ENCODE measurements at regions not wholly inside any gene's neighbourhood (a gene's known extent, or its start where the extent isn't known, plus 50 kb on each side); places are given as distances from the start of the nearest gene placed in this dataset.

DNA sequence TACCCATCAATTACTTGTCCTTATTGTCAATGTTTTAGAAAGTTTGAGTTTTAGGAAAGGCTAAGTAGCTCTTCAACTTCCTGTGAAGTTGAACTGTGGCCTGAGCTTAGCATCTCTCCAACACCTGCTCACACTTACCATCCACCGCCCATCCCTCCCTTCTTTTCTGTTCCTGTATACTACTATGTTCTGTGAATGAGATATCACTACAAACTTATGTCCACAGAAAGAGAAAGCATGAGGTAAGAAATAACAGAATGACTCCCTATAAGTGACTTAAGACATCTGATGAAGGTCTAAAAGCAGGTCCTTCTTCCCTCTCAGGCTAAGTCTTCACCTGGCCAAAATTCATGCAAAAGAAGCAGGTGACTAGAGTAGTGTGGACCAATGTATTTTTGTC lies 246.3 kb upstream of the PREP start:
- no peak for DNase-seq (ENCODE audit: low read depth)

DNA sequence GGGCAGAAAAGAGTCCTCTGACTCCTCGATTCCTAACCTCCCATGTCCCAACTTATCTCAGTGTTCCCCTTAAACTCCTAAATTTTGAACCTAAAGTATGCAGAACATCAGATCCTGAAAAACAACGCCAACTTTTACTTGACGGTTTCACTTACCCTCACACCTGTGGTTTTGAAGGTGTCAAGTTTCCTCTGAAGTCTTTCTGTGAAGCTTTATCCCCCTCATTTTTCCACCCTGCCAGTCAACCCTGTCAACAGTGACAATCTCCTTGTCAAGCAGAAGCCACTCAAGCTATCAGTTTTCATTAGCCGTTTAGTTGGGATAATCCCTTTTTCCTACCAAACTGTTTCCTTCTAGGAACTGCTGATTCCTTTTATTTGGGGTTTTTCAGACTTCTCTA lies 245.4 kb upstream of the PREP start:
- no peak for DNase-seq (ENCODE audit: low read depth)

DNA sequence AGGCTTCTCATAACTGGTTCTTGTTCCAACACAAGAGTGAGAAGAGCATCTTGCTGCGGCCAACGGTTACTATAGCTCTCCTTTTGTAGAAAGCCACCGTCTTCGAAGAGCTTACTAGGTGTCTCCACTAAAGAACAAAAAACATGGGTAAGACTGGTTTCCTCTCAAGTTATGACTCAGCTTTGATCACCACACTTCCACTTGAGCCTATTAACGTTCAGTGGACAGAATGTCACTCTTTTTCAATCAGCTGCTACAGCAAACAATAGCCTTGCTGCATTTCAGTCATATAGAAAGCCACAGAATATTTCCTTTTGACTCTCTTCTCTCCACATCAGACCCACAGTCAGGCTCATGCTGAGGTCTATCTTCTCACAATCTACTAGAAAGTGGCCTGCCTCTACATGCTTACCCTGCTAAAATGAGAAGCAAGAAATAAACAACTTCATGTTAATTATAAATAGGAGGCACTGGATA lies 243.5 kb upstream of the PREP start:
- DNase-seq (ENCODE audit: low read depth) = no peak

DNA sequence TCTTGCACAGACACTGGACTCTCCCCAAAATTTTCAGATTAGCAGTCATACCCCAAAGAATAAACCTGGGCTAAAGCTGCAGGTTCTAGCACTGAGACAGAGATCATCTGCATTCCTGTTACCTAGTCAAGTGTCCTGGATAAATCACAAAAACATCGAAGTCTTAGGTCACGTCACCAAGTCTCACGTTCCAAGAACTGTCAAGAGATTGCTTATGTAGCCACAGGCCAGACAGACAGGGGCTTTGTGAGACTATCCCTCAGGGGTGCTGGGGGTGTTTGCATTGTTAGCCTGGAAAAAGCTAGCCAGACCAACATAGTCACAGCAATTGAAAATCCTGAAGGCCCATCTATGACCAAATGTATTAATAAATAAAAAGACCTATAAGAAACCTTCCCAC lies 243.1 kb upstream of the PREP start:
- no peak for DNase-seq (ENCODE audit: low read depth)

DNA sequence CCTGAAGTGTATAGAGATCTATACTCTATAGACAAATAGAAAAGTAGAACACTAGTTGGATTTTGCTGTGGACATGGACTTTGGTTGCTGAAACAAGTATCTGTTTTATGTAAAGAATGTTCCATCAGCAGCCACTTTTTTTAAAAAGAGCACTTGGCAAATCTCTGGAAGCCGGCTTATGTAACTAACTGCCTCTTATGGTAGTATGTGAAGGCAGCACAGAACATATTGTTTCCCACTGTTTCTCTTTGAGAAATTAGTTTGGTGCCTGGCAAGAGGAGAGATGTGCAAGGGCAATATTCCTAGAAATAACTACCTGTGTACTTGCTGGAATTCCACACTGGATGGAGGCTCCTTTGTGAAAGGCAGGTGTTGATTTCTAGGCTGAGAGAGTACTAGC lies 242.3 kb upstream of the PREP start:
- no peak for DNase-seq (ENCODE audit: low read depth)

DNA sequence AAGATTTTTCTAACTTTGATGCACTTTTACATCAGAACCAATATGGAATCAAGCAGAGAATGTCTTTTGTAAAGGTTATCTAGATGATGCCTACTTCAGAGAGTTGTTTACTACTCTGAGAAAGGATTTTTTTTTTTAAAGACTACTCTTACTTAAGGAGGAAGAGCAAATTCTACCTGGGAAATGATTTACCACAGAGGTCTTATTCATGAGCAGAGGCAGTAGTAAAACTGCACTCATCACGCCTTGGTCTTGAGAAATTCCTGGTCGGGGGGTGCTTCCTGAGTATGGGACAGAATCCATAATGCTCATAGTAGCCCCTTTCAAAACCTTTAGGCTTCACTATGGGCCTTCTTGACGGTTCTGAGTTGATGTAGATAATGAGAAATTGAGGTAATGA lies 241.8 kb upstream of the PREP start:
- DNase-seq (ENCODE audit: low read depth) = no peak

DNA sequence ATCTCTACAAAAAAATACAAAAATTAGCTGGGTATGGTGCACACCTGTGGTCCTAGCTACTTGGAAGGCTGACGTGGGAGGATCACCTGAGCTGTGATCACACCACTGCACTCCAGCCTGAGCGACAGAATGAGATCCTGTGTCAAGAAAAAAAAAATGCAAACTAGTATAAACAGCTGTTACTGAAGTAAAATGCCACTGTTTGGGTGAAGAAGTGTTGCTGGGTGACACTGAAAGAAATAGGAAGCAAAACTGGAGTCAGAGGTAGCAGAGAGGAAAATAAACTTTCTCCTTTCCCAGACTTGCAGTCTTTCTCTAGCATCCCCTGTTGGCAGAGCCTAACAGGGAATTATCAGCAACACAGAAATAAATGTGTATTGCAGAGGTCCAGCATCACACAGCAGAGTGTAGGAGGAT lies 241.2 kb upstream of the PREP start:
- DNase-seq (ENCODE audit: low read depth) = no peak

DNA sequence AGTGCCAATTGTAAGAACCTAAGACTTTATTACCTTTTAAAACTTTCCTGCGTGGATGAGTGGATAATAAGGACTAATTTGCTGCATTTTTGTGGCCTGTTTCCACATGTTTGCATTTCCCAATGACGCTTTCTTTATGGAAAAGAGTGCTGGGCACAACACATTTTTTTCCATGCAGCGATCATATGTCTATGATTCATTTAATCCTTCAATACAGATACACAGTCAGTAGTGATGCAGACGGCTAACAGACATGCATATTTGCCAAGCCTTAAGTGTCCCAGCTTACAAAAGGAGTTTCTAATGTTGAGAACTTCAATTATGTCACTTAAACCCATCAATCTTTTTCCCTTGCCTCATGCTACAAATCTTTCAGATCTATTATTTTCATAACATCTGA lies 239.8 kb upstream of the PREP start:
- DNase-seq (ENCODE audit: low read depth) = no peak

DNA sequence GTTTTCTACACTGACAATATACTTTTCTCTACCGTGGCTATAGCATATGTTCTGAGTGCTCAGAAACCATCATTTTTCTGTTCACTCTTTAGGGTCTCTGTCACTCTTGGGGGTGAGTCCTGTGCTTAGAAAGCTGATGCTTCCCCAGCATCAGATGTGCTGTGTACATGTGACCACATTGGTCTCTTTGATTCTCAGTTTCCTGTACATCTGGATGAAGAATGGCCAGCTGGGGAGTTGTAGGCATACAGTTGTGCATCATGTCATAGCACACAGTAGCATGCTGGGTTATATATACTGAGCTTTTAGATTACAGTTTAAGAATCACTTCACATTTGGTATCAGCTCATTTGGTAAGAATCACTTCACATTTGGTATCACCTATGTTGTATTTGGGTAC lies 238.6 kb upstream of the PREP start:
- no peak for DNase-seq (ENCODE audit: low read depth)

DNA sequence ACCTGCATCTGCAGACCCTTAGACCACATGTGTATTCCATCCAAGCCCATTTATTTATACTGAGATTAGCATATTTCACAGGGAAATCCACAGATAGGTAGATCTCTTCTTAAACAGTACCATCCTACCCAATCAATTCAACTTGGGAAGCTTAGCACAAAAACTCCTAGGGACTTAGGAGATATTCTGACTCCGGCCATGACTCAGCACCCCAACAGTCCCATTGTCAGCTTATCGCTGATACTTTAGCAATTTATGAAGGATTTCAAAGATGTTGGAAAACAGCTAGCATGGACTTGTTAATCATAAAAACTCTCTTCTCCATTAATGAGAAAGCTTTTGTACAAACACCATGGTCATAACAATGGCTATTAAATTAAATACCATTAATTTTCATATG lies 236.2 kb upstream of the PREP start:
- DNase-seq (ENCODE audit: low read depth) = no peak

DNA sequence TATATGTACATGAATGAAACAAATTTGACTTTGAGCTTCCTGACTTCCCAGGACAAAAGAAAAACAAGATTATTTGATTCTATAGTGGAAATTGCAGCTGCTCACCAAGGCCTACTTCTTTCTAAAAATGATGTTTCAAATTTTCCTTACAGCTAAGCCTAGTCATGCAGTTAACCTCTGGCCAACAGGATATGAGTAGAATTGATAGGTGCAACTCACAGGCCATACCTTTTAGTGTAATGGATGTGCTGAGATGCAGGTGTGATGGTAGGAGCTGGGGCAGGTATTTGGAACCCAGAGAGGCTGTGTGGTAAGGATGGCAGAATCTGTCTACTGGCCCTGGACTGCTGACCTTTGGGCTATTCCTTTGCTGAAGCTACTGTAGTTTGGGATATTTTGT lies 230.9 kb upstream of the PREP start:
- DNase-seq (ENCODE audit: low read depth) = no peak

DNA sequence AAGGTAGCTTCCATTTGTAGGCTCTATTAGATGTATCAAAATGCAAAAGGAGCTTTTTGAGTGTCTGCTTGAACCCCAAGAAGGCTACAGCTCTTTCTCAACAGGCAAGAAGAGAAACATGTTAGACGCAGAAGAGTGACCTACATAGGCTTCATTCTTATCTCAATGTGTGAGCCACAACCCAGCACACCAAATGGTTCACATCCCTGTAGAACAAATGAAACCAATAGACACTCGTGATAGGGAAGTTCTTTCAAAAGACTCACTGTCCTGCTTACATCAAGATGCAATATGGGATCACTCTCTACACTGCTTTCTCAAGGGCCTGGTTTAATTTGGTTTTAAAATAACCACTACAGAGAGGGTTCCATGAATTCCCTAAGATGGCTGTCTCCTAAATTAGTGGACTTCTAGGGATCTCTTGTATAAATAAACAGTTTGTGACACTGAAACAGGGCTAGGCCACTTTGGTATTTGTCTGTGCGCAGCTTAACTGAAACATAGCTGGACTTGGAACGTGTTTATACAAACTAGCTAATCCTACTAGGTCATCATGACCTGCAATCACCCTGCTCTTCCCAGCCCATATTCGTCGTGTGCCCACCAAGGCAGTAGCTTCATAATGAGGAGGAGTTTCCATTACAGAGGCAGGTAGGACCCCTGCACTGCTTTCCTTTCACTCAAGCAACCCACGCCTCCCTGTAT lies 225.4 kb upstream of the PREP start:
- DNase-seq (ENCODE audit: low read depth) = no peak

DNA sequence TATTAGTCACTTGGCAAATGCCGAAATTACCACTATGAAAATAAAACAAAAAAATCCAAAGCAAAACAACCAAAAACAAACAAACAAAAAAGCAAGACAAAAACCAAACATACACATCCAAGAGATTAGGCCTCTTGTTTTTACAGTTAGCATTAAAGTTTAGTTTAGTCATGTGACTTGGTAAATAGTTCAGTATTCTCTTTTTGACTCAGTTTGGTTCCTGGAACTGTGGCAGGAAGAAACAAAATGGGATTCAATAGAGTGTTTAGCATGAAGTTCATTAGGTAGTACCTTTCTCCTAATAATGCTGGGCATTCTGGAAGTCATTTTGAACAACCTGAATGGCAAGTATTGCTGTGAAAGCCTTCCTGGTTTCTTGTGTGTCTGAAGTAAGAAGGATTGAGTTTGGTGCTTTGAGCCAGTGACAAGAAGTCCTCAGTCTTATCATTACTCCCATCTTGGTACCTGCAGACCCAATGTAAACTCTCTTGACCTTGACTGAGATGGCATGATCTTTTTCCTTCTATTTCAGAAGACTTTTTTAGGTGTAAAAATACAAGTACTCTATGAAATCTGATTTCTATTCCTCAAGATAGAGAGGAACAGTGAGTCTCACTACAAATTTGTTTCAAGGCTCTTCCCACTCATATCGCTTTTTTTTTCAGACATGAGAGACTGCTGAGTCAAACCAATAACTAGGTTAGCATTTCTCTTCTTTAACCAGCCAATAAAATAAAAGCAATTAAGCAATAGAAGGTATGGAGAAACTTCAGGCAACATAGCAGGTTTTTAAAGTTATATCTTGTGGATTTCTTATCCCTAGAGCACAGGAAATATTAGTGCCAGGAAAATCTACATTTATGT lies 223.6 kb upstream of the PREP start:
- no peak for DNase-seq (ENCODE audit: low read depth)

DNA sequence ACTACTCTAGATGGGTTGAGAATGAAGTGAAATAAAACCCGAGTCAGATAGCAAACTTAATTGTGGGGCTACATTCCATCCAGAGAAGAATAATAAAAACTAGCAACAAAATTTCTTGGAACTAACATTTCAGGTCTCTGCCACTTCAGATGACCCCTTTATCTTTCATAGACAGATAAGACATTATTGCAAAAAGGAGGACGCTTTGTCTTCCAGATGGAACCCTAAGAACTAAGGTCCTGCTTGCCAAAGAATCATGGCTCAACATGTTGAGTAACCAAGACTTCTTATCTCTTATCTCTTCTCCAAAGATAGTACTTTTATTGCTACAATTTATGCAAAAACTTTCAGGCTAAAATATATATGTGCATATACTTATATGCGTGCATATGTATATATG lies 221.1 kb upstream of the PREP start:
- no peak for DNase-seq (ENCODE audit: low read depth)

DNA sequence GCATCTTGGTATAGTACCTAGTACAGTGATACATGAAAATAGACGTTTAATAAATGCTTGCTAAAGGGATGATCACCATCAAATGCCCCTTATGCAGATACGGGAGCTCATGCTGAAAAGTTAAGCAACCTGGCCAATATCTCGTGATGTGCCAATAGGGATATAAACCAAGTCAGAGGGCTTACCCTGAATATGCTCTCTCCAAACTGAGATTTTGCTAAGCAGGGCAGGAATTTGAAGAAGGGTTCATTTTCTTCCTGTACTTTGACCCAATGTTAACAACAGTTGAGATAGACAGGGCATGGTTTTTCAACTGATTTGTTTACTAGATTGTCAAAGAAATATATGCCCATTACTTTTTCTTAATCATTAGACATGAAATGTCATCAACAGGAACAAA lies 219.3 kb upstream of the PREP start:
- DNase-seq (ENCODE audit: low read depth) = no peak

DNA sequence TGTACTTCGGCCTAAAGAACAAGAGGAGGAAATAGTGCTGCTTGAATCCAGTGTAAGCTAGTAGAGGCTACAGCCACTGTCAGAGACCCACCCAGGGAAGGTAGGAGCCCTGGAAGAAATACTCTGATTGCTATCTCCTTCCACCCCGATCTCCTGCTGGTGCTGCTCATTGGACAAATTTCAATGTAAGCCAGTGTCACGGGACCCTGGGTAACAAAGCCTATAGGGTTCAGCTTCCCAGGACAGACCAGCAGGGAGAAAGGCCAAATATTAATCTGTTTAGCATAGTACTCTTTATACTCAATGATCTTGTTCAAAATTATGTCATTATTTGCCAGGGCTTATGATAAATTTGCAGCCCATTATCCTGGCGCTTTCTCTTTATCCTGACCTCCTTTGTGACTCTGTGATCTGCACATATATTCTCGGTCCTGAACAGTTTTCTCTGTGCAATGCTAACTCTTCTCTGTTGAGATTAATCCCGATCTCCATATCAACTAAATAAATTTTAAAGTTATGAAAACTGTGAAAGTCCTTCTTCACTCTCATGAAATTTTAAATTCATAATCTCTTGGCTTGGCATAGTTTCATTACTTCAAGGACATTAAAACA lies 218.8 kb upstream of the PREP start:
- DNase-seq (ENCODE audit: low read depth) = no peak

DNA sequence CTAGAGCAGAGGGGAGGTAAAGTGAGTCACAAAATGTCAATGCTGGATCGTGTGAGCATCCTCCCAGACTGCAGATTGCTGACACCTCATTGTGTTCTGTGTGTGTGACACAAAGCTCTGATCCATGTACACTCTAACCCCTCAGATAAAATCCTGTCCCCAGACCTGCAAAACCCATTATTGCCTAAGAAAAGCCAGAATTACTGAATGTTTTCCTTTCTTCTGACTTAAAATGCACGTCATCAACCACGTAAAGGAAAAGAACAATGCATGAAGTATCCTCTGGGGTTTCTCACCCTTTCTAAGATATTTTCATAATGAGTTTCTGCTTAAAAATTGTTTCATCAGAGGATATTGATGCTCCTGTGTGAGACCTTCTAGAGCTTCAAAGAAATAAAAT lies 218.0 kb upstream of the PREP start:
- DNase-seq (ENCODE audit: low read depth) = no peak

DNA sequence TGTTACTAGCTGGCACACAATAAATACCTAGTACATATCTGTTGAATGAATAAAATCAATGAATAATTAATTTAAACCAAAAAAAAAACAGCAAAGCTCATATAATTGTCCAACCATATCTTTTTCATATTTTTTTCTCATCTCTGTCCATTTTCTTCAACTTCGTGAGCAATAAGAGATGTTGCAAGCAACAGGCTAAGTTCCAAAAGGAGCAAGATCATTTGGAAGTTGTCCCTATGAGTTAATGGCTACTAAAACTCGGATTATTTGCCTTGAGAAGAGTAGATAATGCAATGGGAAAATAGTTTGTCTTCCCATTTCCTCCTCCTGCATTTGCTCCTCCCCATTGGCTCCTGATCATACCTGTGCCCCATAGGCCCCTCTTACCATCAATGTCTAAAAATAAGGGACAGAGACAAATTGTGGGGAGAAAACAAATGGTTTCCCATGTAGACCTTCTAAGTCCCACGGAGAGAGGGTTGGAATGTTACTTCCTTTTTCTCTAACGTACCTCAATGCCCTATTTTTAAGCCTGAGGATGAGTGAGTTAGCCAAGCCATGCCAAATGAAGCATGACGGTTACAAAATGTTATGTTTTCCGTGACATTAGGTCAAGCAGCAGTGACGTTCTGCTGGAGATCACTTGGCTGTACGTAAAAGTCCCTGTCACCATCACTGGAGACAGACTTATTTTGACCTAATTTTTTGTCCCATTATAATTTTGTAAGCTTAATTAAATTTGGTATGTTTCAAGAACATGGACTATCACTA lies 217.3 kb upstream of the PREP start:
- no peak for DNase-seq (ENCODE audit: low read depth)

DNA sequence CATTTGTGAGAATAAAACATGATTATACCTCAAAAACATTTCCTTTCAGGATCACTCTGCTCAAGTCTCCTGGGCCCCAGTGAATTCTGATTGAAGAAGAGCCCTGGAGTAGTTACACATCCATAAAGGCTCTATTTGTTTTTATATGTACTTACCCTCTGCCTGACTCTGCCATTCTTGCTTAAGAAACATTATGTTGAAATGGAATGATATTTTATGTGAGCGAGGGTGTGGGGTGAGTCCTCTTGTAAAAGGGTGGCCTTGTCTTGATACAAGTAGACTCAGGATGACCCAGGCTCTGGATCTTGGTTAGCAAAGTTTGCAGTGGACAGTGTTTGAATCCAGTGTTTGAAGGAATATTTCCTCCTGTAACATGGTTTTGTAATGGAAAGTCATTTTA lies 215.4 kb upstream of the PREP start:
- DNase-seq (ENCODE audit: low read depth) = no peak

DNA sequence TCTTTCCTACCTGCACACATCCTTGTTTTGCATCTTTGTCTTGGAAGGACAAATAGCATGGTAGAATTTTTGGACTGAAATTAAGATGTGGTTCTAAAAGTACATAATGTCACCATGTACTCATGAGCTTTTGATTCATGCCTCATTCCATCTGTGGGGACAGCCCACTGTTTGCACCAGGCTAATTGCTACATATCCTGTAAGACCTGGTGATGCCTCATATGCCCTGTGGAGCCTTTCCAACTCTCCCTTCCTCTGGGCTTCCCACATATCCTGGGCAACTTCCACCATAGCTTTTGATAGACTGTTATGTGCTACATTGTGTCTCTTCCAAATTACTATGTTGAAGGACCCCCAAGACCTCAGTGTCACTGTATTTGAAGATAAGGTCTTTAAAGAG lies 213.6 kb upstream of the PREP start:
- DNase-seq (ENCODE audit: low read depth) = no peak

DNA sequence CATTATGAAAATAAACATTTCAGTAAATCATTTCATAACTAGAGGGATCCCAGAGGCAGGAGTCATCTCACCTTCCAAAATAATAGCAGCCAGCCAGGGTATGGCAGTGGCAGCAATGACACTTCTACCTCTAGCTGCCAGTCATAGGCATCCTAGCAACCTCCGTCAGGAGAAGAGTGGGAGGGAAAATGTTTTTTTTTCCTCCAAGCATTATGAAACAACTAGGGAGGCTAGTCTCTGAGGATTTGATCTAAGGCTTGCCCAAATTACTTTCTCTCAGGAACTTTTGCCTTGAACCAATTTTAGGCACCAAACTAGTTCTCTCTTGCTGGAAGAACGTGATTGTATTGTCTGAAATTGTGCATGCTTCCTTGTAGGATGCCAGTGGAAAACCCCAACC lies 208.7 kb upstream of the PREP start:
- no peak for DNase-seq (ENCODE audit: low read depth)

DNA sequence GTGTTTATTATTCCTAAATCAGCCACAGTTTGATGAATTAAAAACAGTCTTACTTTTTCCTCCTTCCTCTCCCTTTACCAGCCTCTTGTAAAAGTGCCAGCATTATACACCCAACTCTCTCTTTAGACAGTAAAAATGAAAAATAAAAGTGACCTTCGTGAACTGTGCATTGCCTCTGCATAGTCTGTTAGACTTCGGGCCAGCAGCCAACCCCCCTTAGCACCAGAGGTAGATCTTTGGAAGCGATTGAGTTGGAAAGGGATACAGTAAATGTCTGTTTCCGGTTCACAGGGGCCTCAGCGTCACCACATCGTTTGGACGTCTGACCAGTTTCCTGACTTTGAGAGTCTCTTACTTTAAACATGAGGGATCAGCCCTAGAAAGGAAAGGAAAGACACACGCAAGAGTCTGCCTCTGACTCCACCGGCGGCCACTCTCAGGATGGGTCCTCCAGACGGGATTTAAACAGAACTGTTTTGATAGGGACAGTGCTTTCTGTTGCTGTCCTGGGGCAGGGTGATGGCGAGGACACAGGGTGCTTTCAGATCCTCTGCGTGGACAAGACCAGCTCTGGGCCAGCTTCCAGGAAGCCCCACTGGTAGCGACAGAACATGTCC lies 206.6 kb upstream of the PREP start:
- DNase-seq (ENCODE audit: low read depth) = no peak

Measured in CMK (cell line).